SW 1271 (cell line): ENCODE measurements at regions not wholly inside any gene's neighbourhood (a gene's known extent, or its start where the extent isn't known, plus 50 kb on each side); places are given as distances from the start of the nearest gene placed in this dataset.

Source experiments
- DNase-seq, 2 experiments: peaks; one replicate each; lab custom pipeline; 2025; lab: John Stamatoyannopoulos, UW

DNA sequence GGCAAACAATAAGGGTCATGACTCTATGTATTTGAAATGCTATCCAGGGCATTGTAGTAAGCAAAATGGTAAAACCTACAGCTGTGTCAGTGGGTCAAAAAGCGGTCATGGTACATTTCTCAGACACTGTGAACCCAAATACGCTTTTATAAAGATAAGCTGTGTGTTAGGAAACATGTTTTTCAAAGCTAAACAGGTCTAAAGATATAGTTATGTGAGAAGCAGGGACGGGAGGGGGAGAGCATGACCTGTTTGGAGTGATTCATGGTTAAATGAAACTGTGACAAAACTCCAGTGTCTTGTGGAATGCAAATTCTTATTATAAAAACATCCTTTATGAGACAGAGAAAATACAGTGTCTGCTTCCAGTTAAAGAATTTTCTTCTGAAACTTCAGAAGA, 205.4 kb upstream of the BMP2 start:
- no peak for DNase-seq

DNA sequence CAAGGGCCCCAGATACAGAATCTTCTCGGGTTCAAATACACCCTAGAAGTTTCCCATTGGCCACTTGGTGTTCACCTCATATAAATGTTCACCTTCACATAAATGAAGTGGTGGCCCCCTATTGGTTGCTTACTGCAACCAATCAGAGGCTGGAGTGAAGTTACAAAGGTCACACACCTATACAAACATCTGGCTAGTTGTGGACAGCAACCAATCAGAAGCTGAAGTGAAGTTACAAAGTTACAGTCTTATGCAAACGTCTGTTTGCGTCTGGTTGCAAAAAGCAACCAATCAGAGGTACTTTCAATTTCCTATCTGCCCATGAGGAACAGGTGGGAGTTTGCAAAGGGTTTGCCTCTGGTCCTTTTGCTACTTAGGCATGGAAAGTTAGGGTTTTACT, 206.5 kb upstream of the BMP2 start:
- no peak for DNase-seq

DNA sequence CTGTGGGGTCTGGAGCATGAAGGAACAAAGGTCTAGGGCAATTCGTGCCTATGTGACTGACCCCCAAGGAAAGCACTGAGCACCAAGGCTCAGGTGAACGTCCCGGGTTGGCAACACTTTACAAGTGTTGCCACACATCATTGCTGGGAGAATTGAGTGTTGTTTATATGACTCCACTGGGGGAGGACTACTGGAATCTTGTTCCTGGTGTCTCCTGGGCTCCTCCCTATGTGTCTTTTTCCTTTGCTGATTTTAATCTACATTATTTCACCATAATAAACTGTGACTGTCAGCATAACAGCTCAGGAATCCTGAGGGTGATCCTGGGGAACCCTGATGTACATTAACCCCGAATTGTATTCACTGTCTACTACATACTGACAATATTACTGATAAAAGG, 207.7 kb upstream of the BMP2 start:
- DNase-seq, result no peak

DNA sequence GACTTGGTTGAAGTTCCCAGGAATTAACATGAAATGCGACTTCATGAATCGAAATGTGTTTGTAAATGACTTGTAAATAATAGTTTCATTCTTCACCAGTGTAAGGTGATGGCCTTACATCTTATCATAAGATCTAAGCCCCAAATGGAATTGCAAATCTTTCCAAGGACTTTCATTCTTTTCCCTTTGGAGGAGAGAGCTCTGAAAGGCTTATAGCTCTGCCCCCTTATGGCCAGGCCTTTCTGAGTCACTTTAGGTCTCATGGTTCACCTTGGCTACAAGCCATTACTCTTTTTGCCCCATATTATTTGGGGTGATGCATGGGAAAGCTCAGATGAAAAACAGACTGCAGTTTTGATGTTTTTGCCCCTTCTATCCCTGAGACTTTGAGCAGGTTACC, 209.1 kb upstream of the BMP2 start:
- DNase-seq, result no peak

DNA sequence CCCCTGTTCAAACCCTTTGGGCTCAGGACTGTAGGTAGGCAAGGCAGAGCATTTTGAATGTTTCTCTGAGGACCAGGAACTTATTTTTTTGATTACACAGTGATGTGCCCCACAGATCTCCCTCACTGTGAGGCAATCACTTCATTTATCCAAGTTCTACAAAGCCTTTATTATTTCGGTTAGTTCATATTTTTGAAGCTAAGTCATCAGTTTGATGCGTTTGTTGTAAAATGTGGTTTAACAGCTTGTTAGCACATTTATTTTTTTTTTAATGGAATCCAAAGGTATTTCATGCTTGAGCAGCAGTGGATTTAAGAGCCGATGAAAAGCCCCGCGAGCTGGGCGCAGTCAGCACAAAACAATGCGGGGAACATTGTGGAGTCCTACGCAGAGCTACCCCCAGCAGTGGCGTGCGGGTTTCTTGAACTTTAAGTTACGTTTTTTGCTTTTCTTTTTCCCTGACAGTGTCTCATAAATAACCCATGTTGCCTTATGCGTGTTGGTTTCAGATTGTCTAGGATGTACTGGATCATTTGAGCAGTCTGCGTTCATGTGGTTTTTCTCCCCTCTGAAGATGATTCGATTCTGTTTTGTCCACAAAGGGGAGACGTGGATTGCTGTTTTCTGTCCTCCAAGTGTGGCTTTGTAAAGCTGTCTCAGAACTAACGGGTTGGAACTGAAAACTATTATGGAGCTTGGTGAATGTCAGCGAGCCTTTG, 233.6 kb upstream of the BMP2 start:
- DNase-seq, result no peak

DNA sequence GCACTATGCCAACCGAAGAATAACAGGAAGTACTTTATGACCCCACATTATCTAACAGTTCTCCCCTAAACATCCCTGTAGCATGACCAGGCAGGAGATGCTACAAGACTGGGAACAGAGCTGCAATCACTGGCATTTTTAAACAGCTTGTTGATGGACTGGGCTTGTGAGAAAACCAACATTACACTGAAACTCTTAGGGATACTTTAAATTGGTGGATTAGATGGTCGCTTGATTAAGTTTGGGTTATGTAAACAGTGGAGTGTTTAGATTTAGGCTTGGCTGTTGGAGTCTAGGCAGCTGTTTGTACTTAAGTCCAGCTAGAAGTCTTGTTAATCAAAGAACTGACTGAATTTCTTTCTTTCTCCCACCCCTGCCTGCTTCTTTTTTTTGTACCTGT, 234.1 kb upstream of the BMP2 start:
- DNase-seq, result no peak

DNA sequence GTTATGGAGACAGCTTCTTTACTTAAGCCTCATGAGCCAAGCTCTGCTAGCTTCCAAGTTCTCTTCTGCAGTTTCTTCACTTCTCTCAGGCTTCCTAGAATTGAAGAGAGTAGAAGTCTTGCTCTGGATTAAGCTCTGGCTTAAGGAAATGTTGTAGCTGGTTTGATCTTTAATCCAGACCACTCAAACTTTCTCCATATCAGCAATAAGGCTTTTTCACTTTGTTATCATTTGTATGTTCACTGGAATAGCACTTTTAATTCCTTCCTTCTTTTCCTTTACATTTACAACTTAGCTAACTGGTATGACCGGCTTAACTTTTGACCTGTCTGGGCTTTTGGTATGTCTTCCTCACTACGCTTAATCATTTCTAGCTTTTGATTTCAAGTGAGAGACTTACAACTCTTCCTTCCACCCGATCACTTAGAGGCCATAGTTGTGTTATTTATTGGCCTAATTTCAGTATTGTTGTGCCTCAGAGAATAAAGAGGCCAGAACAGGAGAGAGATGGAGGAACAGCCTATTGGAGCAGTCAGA, 236.6 kb upstream of the BMP2 start:
- no peak for DNase-seq

DNA sequence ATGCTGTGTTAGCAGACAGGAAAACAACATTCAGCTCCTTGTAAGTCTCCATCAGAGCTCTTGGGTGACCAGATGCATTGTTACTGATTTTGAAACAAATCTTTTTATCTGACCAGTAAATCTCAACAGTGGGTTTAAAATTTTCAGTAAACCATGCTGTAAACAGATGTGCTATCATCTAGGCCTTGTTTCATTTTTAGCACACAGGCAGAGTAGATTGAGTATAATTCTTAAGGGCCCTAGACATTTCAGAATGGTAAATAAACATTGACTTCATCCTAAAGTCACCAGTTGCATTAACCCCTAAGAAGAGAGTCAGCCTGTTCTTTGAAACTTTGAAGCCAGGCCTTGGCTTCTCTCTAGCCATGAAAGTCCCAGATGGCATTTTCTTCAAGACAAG, 237.2 kb upstream of the BMP2 start:
- DNase-seq, result no peak

DNA sequence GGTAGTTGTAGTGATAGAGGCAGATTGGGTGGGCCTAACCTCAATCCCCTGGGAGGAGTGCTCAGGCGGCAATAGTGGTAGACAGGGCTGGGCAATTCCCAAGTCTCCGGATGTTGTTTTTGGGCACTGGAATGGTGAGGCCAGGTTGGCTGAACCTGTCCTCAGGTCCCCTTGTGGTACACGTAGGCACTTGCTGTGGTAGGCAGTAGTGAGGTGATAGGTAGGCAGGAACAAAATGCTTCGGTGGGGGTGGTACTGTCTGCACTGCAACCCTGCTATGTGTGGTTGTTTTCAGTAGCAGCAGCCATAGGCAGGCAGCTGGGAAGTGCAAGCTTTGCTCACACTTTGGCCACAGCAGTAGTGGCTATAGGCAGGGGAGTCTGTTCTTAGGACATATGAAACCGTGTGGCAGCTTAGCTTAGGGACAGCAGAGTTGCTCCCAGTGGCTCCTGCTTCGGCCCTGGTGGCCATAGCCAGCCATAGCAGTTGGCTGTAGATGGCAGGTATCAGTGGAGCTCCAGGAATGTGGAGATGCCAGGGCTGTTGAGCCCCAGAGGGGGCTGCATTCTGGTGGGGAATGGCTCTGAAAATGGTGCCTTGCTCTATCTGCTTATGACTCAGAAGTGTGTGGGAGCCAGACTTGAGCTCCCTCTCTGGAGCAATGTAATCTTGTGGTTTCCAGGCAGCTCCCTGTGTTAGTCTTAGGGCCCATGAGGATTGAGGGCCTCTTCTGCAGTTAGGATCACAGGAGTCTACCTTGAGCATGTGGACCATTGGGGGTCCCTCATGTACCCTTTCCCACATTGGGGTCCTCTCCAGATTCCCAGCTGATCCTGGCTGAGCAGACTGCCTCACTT, 241.8 kb upstream of the BMP2 start:
- no peak for DNase-seq

DNA sequence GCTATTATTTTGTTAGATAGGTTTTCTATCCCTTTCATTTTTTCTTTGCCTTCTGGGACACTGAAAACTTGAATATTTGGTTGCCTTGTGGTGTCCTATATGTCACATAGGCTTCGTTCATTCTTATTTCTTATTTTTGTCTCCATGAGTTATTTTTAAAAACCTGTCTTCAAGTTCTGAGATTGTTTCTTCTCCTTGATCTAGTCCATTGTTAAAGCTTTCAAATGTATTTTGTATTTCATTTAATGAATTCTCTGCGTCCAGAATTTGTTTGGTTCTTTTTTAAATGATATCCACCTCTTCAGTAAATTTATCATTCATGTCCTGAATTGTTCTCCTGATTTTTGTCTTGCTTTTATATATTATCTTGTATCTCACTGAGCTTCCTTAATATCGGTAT, 243.2 kb upstream of the BMP2 start:
- no peak for DNase-seq

DNA sequence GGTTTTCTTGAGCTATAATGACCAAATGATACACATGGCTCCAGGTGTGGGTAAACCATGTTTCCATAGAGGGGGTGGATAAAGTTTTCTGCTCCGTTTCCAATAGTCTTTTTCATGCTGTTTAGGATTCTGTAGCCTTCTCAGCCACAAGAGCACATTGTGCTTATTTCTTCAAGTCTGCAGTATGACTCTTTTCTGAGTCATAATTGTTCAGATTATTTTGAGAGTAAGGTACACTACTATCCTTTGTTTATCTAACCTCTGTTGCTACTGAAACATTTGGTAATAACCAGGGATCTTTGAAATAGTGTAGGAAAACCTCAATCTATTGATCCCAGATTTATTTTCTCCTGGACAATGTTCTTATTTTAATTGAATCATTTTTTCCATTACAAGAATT, 247.9 kb upstream of the BMP2 start:
- DNase-seq, result no peak

DNA sequence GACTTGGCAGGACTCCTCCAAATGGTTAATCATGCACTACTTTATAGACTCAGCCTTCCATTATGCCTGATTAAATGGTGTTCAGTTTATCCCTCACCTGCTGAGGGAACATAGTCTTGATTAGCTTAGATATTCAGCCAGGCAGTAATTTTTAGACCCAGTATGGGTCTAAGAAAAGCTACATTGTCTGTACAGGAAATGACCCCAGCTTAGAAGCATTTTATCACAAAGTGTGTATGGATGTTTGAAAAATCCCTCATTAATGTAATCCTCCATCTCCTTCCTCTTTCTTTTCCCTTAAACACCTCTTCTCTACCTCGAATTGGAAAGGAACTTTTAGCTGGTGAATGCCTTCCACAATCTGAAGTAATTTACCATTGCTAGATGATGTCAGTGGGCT, 252.2 kb upstream of the BMP2 start:
- no peak for DNase-seq

DNA sequence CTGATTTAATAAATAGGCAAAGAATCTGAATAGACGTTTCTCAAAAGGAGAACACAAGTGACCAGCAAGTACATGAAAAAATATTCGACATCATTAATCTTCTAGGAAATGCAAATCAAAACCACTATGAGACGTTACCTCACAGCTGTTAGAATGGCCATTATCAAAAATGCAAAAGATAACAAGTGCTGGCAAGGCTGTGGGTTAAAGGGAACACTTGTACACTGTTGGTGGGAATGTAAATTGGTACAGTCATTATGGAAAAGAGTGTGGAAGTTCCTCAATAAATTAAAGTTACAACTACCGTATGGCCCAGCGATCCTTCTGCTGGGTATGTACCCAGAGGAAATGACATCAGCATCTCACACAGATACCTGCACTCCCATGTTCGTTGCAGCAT, 253.9 kb upstream of the BMP2 start:
- no peak for DNase-seq

DNA sequence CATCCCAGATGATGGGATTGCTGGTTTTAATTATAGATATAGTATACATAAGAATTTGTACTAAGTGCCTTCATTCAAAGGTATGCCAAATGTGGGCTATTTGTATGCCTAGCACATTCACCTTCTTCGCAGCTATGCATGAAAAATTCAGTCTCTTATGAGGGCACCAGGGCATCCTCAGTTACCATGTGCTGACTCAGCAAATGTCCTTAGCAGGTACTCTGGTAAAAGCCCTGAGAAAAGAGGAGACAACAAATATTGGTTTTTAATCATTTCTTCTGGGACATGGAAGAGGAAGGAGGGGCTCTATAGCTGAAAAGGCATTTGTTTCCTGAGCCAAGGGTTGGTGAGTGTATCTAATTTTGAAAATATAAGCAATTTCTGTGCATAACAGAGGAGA, 258.1 kb upstream of the BMP2 start:
- no peak for DNase-seq

DNA sequence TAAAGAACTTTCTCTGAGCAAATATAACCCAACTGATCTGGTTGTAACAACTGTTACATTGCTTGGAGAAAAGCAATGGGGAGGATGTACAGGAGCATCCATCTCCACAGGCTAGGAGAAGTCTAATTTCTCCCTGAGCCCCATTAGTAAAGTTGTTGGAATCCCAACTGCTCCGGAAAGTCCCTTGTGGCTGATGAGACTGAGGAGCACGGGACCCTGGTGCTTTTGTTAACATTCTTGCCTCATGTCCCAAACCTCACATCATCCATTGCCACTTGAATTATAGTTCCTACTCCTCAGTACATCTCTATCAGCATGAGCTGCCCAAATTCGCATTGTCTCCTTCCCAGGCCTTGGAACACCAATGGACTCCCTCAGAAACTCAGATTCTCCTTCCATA, 260.6 kb upstream of the BMP2 start:
- no peak for DNase-seq

DNA sequence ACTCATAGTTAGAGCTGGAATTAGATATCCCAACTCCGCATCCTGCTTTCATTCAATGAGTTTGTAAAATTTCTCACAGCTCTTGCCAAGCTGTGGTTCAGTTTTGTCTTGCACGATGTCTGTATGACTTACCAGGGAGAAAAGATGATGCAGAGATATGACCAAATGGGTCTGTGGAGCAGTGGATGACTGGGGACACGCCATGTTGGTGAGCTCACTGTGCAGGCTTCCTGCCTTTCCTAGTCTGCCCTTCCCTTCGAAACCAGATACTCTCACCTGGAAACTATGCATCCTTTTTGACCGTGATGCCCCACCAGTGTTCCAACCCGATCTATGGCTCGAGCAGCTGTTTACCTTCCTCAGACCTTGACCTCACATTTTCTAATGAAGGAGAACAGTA, 262.7 kb upstream of the BMP2 start:
- DNase-seq, result no peak

DNA sequence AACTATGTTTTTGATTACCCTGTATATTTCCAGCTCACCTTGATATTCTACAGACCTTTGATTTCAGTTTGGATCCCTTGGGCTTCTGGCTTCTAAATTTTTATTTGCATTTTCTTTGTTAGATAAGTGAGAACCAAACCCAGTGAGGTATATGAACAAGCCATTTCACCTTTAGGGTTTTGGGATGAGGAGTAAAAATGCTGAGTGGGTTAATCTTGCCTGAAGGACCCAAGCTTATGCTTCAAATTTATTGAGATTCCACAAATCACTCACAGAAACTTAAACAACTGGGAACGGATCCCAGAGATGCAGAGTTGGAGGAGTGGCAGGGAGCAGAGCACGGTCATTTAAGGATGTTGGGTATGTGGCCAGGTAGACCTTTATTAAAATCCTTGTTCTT, 263.3 kb upstream of the BMP2 start:
- no peak for DNase-seq

DNA sequence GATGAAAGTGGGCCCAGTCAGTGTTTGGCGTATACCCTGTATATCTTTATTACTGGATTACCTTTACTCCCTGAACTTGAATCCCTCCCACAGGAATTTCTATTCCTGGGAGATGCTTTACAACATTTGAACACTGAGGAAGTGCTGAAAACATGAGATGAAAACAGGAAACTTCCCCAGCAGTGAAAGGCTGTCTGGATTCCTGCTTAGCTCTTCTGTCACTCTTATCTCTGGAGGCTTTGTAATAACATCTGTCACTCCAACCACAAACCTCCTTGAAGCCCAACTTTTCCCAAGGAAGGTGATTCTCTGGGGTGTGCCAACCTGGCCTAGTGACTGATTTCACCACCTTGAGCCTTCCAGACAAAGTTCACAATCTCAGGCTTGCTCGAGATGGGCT, 264.5 kb upstream of the BMP2 start:
- no peak for DNase-seq

DNA sequence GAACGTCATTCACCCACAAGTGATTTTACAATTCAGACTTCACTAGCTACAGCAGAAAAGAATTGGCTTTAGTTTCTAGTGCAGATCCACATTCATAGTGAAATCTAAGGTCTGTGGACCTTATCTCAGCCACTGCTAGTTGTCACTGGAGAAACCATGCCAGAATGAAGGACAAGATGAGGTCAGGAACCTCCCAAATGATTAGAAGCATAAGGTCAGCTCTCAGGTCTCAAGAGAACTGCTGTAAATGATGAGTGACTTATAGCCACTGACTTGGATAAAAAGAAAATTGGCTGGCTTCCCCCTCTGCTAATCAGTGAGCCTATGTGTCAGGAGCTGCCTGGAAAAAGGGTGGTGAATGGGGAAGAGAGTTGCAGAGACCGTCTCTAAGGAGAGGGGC, 265.3 kb upstream of the BMP2 start:
- no peak for DNase-seq

DNA sequence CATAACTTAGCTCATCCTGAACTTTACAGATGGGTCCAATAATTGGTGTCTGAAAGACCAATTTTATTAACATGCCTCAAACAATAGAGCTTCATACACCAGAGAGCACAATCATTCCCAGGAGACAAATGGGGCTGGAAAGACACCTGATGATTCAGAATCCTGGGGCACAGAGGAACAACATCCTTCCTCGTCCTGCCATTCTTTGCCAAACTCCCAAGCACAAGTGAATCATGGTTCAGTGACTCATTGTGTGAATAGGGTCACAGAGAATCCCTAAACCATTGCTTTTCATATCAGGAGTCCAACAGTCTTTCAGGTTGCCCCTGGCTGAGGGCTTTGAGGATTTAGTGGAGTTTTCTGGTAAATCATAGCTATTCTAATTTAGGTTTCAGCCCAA, 266.4 kb upstream of the BMP2 start:
- DNase-seq, result peak in 1 of 2 experiments; percentile 24

DNA sequence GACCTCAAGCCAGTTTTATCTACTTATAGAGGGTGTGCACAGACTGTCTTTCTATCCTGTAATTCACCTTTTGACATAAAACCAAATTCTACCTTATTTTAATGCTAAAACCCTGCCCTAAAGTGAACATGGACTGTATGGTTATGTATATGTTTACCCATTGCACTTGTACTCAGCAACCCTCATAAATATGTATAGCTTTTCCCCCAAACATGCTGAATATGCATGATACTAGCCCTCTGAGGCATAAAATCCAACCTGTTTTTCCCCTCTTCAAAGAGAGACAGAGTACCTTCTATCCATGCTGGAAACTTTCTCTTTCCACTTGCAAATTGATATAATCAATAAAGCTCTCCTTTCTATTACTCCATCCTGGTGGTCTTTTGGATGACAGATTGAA, 267.9 kb upstream of the BMP2 start:
- no peak for DNase-seq

DNA sequence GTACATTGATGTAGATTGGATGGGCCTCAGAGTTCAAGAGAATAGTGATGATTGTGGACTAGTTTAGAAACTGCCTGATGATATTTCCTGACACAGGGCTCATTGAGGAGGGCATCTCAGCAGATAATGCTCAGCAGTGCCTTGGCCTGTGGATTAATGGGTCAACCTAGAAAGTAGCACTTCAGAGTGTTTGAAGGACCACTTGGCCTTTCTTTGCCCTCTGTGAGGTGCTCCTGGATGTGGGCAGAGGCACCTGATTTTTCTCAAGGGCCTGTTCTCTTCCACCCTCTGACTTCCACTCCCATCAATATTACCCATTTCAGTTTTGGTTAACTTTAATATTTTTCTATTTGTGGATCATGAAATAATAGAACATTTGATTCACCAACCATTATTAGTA, 270.6 kb upstream of the BMP2 start:
- DNase-seq, result no peak

DNA sequence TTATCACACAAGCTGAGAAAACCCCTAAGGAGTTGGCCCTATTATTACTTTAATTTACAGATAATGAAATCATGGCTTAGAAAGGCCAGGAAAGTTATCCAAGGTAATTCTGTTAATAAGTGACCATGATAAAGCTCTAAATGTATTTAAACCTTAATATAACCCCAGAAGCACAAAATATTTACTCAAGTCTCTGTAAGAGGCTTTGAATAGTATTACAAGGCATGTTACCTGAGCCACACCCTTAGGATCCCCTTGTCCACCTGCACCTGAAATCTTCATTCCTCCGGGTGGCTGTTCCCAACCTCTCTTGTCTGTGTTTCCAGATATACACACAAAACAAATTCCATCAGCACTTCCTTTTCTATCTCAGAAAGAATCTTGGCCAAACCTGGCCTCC, 271.6 kb upstream of the BMP2 start:
- no peak for DNase-seq
